Panc1 (cell line): ENCODE measurements at regions not wholly inside any gene's neighbourhood (a gene's known extent, or its start where the extent isn't known, plus 50 kb on each side); places are given as distances from the start of the nearest gene placed in this dataset.

Source experiments
- CTCF ChIP-seq: fragments of 450-650 bp; IDR thresholded peaks from 2 replicates; pipeline ENCODE4 v1.5.1; 2017; ENCODE audit warnings: mild to moderate bottlenecking
- POLR2AphosphoS5 ChIP-seq: IDR thresholded peaks from 2 replicates; pipeline ENCODE4 v1.6.1; 2012; ENCODE audit warnings: mild to moderate bottlenecking, low read depth, low read length, moderate library complexity
- REST ChIP-seq, 2 experiments: IDR thresholded peaks; 2 replicates each; pipeline ENCODE4 v1.6.1; 2011 to 2012; ENCODE audit warnings: low read depth in 2 of 2, control low read depth in 1 of 2, low read length in 1 of 2, mild to moderate bottlenecking in 1 of 2, moderate library complexity in 1 of 2; ENCODE audit not compliant: insufficient read depth in 1 of 2

- no peak for TF ChIP-seq CTCF
- no peak for TF ChIP-seq POLR2AphosphoS5
- no peak for TF ChIP-seq REST (IDR thresholded peaks at IDR 0.05; ENCODE audit: insufficient read depth in 1 of 2, low read depth in 2 of 2, low read length in 1 of 2)
Observed at GRCh38 chr4:12924728-12925320, 559.3 kb downstream of the RAB28 start.
